Brain microvascular endothelial cell (primary cell): ENCODE measurements at regions not wholly inside any gene's neighbourhood (a gene's known extent, or its start where the extent isn't known, plus 50 kb on each side); places are given as distances from the start of the nearest gene placed in this dataset.
A peak's percentile ranks its signal among the peaks of the same experiment; 100 is the strongest.
"Not testable (repeated sequence)": the region's sequence is repeated elsewhere in the genome, so short reads cannot be mapped to it uniquely, and the experiment has no call there.

Experiments
- DNase-seq: peaks from one replicate; pipeline ENCODE4 v3.0.0-alpha.2; 2020
- H3K27ac ChIP-seq: fragments of 250-450 bp; sonication (Bioruptor Pico); 2 replicates; pipeline ENCODE4 v1.5.1; 2020; ENCODE audit warnings: mild to moderate bottlenecking, moderate library complexity
- H3K27me3 ChIP-seq: fragments of 250-450 bp; sonication (Bioruptor Pico); replicated peaks from 2 replicates; pipeline ENCODE4 v1.5.1; 2020; ENCODE audit warnings: mild to moderate bottlenecking
- H3K36me3 ChIP-seq: fragments of 250-450 bp; sonication (Bioruptor Pico); replicated peaks from 2 replicates; pipeline ENCODE4 v1.5.1; 2020; ENCODE audit warnings: mild to moderate bottlenecking
- H3K4me3 ChIP-seq: 2 replicates; pipeline ENCODE4 v1.5.1; 2011; ENCODE audit warnings: low read depth, mild to moderate bottlenecking, control low read depth, low read length, moderate library complexity
- CTCF ChIP-seq: IDR thresholded peaks from 2 replicates; pipeline ENCODE4 v1.5.1; 2011; ENCODE audit warnings: low read depth, mild to moderate bottlenecking, moderate library complexity, low read length, control low read depth, inconsistent platforms; ENCODE audit errors: missing control alignments
- in situ Hi-C: cut with HindIII; loops from 2 replicates; pipeline ENCODE4 v1.10.0; 2017; ENCODE audit warnings: low sequenced_read_pairs, low pct_ligation_motif_present

DNA sequence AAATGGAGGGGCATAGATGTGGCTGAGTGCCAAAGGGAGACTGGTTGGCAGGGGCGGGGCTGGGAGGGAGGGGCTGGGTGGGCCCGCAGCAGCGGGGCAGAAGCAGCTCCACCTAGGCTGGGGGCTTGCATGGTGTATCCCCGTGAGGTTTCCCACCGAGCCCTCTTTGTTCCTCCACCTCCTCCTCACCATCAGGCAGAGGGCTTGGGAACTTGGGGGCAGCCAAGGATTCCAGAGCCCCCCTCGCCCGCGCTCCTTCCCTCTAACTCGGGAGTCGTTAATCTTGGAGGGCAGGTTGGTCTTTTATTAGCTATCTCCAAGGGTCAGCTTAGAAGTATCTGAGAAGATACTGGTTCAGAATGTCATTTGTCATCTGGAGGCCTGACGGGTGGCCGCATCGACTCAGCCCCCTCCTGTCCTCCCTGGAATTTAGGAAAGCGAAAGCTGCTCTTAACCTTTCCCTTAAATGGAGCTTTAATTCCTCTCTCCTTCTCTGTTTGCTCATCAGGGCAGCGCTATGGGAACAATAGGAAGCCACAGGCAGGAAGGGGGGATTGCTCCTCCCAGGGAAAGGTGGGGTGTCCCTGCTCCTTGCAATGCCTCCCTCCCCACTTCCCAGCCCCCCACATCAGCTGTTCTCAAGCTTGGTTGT is 274.3 kb upstream of the XYLT1 start:
- no peak for TF ChIP-seq CTCF
- Histone ChIP-seq H3K27me3 (no peaks in the 10 kb centered on the region), H3K4me3 (peak overlapping the region; percentile 20), H3K36me3 (no peaks in the 10 kb centered on the region), H3K27ac (no peak overlapping the region)
- in situ Hi-C loops: no loop called here
- peak; percentile 5 for DNase-seq

DNA sequence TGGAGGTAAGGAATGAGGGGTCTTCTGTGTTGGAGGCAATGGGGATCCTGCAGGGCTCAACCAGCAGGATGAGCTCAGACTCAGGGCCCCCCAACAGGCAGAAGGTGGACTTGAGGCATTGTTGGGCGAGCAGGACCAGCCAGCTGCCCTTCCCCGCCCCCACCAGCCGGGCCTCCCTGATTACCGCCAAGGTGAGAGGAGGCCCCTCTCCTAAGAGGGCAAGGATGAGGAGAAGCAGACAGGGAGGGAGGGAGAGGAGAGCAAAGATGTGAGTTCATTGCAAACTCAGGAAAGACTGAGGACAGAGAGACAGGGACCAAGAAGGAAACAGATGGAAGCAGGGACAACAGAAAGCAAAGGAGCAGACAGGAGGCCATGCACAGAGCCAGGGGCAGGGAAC is 272.8 kb upstream of the XYLT1 start:
- H3K4me3 ChIP-seq: no peak overlapping the region
- no peak overlapping the region for H3K27ac ChIP-seq
- no peak for DNase-seq
- no peak for TF ChIP-seq CTCF
- in situ Hi-C loops: no loop called here
- H3K36me3 ChIP-seq: no peaks in the 10 kb centered on the region
- no peaks in the 10 kb centered on the region for H3K27me3 ChIP-seq

GRCh38 chr16:17743158-17743557 is 272.4 kb upstream of the XYLT1 start:
- no peaks in the 10 kb centered on the region for H3K27me3 ChIP-seq
- in situ Hi-C loops: no loop called here
- no peak for TF ChIP-seq CTCF
- no peak for DNase-seq
- H3K36me3 ChIP-seq: no peaks in the 10 kb centered on the region
- no peak overlapping the region for H3K27ac ChIP-seq
- no peak overlapping the region for H3K4me3 ChIP-seq

DNA sequence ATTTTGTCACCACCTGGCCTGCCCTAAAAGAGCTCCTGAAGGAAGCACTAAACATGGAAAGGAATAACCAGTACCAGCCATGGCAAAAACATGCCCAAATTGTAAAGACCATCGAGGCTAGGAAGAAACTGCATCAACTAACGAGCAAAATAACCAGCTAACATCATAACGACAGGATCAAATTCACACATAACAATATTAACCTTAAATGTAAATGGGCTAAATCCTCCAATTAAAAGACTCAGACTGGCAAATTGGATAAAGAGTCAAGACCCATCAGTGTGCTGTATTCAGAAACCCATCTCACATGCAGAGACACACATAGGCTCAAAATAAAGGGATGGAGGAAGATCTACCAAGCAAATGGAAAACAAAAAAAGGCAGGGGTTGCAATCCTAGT is 264.3 kb upstream of the XYLT1 start:
- H3K4me3 ChIP-seq, H3K27ac ChIP-seq, H3K27me3 ChIP-seq, DNase-seq, H3K36me3 ChIP-seq, in situ Hi-C loops: not testable (repeated sequence)

DNA sequence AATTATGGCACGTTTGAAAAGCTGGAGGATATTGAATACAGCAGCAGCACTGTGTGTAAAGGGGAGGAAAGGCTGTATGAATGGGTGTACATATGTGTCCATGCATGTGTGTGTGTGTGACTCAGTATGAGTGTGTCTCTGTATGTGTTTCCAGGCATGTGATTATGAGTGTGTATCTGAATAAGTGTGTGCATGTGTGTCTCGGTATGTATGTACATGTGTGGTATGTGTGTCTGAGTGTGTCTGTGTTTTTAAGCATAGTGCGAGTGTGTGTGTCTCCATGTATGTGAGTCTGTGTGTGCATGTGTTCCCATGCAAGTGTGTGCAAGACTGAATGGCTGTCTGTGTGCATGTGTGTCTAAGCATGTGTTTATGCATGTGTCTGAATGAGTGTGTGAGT is 259.1 kb upstream of the XYLT1 start:
- no peak overlapping the region for H3K4me3 ChIP-seq
- H3K27ac ChIP-seq: no peak overlapping the region
- in situ Hi-C loops: no loop called here
- DNase-seq: no peak
- TF ChIP-seq CTCF: no peak
- no peaks in the 10 kb centered on the region for H3K27me3 ChIP-seq
- no peaks in the 10 kb centered on the region for H3K36me3 ChIP-seq

DNA sequence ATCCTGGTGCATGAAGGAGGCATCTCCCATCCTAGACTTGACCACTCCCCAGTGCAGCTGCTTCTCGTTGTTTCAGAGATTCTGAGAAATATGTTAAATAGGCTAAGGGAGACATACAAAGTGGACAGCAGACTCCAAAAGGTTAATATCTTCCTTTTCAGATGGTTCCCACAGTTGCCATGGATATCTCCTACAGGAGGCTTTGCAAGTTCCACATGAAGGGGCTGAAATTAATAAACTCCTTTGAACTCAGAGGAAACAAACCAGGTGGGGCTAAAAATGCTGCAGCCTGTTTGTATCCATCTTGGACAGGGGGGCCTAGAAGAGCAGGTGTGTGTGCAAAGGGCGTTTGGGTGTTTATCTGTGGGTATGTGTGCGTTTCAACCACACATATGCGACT is 257.4 kb upstream of the XYLT1 start:
- no peak for TF ChIP-seq CTCF
- no peak overlapping the region for H3K27ac ChIP-seq
- H3K4me3 ChIP-seq: no peak overlapping the region
- no peaks in the 10 kb centered on the region for H3K27me3 ChIP-seq
- no peaks in the 10 kb centered on the region for H3K36me3 ChIP-seq
- in situ Hi-C loops: no loop called here
- no peak for DNase-seq
